HepG2 (cell line): ENCODE measurements at regions not wholly inside any gene's neighbourhood (a gene's known extent, or its start where the extent isn't known, plus 50 kb on each side); places are given as distances from the start of the nearest gene placed in this dataset.

ENCODE experiments used
- BHLHE40 ChIP-seq: IDR thresholded peaks from 2 replicates; pipeline ENCODE4 v1.6.1; 2011; ENCODE audit warnings: low read length, improper control_type of control experiment
- CBFB ChIP-seq: sonication (generic); formaldehyde crosslinking; IDR thresholded peaks from 2 replicates; pipeline ENCODE4 v1.4.0; 2020; ENCODE audit warnings: missing genetic modification reagents
- GTF2F1 ChIP-seq: fragments of 150-350 bp; IDR thresholded peaks from 2 replicates; pipeline ENCODE4 v1.6.1; 2014; ENCODE audit warnings: low read length
- MYC ChIP-seq: sonication (generic); formaldehyde crosslinking; IDR thresholded peaks from 2 replicates; pipeline ENCODE4 v1.9.0; 2021; ENCODE audit warnings: missing genetic modification reagents, borderline replicate concordance
- SCMH1 ChIP-seq: sonication (generic); formaldehyde crosslinking; IDR thresholded peaks from 2 replicates; pipeline ENCODE4 v1.9.0; 2021; ENCODE audit warnings: missing genetic modification reagents, mild to moderate bottlenecking, borderline replicate concordance
- TGIF2 ChIP-seq: IDR thresholded peaks from 2 replicates; pipeline ENCODE4 v1.6.1; 2016; ENCODE audit warnings: control low read depth, missing compliant biosample characterization
- ZNF350 ChIP-seq: sonication (generic); formaldehyde crosslinking; IDR thresholded peaks from 2 replicates; pipeline ENCODE4 v1.4.0; 2020; ENCODE audit warnings: mild to moderate bottlenecking, low read depth, missing genetic modification reagents, borderline replicate concordance
- ZSCAN30 ChIP-seq: sonication (generic); formaldehyde crosslinking; IDR thresholded peaks from 2 replicates; pipeline ENCODE4 v1.5.0; 2020; ENCODE audit warnings: mild to moderate bottlenecking, missing genetic modification reagents
- TF ChIP-seq, protein P1 (sequence below): sonication (generic); formaldehyde crosslinking; IDR thresholded peaks from 2 replicates; pipeline ENCODE4 v1.5.1; 2020; ENCODE audit warnings: mild to moderate bottlenecking, missing genetic modification reagents, moderate library complexity
- TF ChIP-seq, protein P2 (sequence below): sonication (generic); formaldehyde crosslinking; IDR thresholded peaks from 2 replicates; pipeline ENCODE4 v1.5.0; 2020; ENCODE audit warnings: mild to moderate bottlenecking, missing genetic modification reagents, moderate library complexity
- TF ChIP-seq, protein P3 (sequence below), 2 experiments: IDR thresholded peaks; 2 replicates each; pipeline ENCODE4 v1.6.1; 2011 to 2012; ENCODE audit warnings: low read length in 2 of 2, borderline replicate concordance in 1 of 2, low read depth in 1 of 2, mild to moderate bottlenecking in 1 of 2, moderate library complexity in 1 of 2

DNA sequence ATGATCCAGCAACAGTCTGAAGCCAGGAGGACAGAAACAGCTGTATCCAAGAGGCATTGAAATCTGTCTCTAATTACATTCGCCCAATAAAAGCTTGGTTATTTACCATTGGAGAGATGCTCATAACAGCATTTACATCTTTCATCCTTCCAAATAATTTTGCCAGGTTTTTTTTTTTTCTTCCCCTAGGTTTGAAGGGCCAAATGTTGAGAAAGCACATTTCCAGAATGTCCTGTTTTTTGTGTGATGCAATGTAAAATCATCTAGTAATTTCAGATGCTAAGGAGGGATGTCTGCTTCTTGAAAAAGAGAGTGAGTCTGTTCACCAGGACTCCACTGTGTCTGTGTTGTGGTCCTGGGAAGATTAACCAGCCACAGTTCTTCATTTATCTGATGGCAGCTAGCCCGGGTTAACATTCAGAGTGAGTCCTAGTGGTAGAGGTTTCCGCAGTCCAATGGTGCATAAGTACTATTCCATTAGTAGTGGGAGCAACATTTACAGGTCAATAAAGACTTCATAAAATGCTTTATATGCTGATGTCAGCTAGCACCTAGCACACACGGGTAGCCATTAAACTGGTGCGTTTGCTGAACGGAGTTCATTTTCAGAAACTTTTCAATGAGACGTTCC lies 406.8 kb downstream of the STIM2 start:
- TF ChIP-seq GTF2F1: no peak
- TF ChIP-seq, protein P1, sequence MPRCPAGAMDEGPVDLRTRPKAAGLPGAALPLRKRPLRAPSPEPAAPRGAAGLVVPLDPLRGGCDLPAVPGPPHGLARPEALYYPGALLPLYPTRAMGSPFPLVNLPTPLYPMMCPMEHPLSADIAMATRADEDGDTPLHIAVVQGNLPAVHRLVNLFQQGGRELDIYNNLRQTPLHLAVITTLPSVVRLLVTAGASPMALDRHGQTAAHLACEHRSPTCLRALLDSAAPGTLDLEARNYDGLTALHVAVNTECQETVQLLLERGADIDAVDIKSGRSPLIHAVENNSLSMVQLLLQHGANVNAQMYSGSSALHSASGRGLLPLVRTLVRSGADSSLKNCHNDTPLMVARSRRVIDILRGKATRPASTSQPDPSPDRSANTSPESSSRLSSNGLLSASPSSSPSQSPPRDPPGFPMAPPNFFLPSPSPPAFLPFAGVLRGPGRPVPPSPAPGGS: no peak
- TF ChIP-seq SCMH1 (CRISPR knock-in tag): no peak
- TF ChIP-seq TGIF2 (CRISPR knock-in tag): no peak
- TF ChIP-seq, protein P2, sequence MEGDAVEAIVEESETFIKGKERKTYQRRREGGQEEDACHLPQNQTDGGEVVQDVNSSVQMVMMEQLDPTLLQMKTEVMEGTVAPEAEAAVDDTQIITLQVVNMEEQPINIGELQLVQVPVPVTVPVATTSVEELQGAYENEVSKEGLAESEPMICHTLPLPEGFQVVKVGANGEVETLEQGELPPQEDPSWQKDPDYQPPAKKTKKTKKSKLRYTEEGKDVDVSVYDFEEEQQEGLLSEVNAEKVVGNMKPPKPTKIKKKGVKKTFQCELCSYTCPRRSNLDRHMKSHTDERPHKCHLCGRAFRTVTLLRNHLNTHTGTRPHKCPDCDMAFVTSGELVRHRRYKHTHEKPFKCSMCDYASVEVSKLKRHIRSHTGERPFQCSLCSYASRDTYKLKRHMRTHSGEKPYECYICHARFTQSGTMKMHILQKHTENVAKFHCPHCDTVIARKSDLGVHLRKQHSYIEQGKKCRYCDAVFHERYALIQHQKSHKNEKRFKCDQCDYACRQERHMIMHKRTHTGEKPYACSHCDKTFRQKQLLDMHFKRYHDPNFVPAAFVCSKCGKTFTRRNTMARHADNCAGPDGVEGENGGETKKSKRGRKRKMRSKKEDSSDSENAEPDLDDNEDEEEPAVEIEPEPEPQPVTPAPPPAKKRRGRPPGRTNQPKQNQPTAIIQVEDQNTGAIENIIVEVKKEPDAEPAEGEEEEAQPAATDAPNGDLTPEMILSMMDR (CRISPR knock-in tag): no peak
- TF ChIP-seq ZSCAN30 (CRISPR knock-in tag): no peak
- TF ChIP-seq ZNF350 (CRISPR knock-in tag): no peak
- no peak for TF ChIP-seq CBFB (CRISPR knock-in tag)
- TF ChIP-seq, protein P3, sequence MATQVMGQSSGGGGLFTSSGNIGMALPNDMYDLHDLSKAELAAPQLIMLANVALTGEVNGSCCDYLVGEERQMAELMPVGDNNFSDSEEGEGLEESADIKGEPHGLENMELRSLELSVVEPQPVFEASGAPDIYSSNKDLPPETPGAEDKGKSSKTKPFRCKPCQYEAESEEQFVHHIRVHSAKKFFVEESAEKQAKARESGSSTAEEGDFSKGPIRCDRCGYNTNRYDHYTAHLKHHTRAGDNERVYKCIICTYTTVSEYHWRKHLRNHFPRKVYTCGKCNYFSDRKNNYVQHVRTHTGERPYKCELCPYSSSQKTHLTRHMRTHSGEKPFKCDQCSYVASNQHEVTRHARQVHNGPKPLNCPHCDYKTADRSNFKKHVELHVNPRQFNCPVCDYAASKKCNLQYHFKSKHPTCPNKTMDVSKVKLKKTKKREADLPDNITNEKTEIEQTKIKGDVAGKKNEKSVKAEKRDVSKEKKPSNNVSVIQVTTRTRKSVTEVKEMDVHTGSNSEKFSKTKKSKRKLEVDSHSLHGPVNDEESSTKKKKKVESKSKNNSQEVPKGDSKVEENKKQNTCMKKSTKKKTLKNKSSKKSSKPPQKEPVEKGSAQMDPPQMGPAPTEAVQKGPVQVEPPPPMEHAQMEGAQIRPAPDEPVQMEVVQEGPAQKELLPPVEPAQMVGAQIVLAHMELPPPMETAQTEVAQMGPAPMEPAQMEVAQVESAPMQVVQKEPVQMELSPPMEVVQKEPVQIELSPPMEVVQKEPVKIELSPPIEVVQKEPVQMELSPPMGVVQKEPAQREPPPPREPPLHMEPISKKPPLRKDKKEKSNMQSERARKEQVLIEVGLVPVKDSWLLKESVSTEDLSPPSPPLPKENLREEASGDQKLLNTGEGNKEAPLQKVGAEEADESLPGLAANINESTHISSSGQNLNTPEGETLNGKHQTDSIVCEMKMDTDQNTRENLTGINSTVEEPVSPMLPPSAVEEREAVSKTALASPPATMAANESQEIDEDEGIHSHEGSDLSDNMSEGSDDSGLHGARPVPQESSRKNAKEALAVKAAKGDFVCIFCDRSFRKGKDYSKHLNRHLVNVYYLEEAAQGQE (IDR thresholded peaks at IDR 0.05; ENCODE audit: borderline replicate concordance in 1 of 2, low read depth in 1 of 2, low read length in 2 of 2): no peak
- TF ChIP-seq BHLHE40: no peak
- TF ChIP-seq MYC (CRISPR knock-in tag): no peak
